H4 (cell line): ENCODE measurements at regions not wholly inside any gene's neighbourhood (a gene's known extent, or its start where the extent isn't known, plus 50 kb on each side); places are given as distances from the start of the nearest gene placed in this dataset.
"Not testable (repeated sequence)": the region's sequence is repeated elsewhere in the genome, so short reads cannot be mapped to it uniquely, and the experiment has no call there.

Source experiments
- DNase-seq: peaks from one replicate; pipeline ENCODE4 v3.0.0-alpha.2; 2015; ENCODE audit warnings: low spot score

DNA sequence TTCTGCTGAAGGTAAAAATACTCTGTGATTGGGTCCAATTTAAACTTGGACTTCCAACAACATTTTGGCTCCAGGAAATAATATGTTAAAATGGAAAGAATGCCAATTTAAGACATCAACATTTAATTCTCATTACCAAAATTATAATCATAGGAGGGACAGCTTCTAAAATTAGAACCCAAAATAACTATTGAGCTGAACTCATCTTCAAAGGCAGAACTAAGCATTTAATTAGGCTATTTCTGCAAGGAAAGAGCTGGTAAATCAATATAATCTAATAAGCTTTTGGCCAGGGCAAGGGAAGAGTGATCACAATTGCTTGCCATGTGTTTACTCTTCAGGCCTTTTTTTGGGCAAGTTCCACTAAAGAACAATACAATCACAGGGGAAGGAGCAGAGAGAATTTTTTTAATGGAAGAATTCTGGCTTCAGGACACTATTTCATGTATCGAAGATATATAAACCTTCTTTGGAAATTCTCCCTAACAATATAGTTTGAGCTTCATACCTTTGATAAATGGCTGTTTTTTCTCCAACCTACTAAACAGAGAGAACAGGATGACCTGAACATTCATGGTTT, 133.1 kb upstream of the PTBP2 start:
- no peak for DNase-seq

DNA sequence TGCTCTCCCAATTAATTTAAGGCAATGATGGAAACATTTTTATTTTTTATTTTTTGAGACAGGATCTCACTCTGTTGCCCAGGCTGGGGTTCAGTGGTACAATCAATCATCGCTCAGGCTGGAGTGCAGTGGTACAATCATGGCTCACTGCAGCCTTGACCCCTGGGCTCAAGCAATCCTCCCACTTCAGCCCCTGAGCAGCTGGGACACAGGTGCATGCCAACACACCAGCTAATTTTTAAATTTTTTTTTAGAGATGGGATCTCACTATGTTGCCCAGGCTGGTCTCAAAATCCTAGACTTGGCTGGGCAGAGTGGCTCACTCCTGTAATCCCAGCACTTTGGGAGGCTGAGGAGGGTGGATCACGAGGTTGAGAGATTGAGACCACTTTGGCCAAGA, 126.1 kb upstream of the PTBP2 start:
- not testable (repeated sequence) for DNase-seq

DNA sequence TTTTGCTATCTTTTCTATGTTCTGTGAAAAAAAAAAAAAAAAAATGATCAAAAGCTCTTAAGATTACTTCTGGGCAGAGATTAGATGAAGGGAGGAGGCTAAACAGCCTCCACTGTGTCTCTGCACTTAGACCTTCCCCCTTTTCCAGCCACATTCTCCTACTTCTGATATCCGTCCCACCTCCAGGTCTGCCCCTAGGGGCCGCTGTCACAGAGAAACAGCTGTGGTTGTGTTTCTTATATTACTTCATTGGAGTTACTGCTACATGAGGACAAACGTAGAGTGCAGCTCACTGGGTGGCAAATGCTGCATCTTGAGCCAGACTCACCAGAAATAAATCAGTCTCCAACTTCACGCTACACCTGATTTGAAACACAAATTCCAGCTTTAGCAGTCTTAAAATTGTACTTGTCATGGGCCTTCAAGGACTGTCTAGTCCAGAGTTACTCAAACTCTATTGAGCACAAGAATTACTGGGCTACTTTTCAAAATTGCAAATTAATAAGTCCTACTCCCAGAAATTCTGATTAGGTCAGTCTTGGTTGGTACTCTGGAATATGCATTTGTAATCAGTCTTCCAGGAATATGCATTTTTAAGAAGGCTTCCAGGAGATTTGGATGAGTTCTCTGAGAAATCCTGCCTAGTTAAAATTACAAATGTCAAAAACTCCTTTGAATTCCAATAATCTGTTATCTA, 125.2 kb upstream of the PTBP2 start:
- peak; percentile 21 for DNase-seq

DNA sequence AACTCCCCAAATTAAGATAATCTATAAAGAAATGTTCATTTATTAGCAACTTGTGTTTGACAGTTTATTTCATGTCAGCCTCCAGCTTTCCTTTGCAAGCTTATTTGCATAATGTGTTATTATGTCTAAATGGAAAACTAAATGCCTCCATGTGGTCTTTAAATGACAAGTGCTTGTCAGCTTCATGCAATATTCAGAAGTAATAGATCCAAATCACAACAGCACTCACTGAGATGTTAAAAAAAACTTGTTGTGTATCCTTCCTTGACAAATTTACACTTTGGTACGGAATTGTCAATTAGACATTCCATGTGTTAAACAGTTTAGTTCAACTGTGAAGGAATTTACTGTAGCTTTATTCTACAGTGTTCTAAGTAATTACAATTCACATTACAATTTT, 124.4 kb upstream of the PTBP2 start:
- no peak for DNase-seq

DNA sequence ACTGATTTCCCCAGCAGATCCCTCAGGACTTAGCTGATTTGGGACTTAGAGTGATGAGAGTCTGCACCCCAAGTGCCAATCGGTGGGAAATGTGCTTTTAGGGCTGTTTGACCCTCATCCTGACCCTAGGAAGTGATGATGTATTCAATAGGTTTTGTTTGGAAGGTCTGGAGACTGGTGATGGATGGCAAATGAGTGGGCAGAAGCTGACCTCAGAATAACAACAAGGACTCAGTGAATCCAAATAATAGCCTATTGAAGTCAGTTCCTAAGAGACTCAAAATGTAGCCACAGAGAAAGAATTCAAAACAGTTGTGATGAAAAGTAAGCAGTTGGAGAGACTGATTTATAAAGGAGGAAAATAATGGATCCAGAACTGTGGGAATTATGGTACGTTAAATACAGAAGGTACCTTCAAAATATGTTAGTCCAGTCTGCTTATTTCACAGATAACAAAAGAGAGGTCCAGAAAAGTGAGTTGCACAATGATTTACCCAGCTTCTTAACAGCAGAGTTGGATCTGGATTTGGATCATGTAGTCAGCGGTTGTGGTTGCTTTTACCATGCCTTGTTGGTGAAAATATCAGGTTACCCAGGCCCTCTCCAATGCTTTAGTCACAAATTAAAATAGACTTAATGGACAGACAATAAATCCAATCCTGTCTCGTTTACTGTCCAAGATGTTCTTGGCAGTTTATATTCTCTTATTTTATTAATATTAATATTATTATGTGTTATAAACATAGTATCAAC, 123.0 kb upstream of the PTBP2 start:
- DNase-seq: peak; percentile 4

DNA sequence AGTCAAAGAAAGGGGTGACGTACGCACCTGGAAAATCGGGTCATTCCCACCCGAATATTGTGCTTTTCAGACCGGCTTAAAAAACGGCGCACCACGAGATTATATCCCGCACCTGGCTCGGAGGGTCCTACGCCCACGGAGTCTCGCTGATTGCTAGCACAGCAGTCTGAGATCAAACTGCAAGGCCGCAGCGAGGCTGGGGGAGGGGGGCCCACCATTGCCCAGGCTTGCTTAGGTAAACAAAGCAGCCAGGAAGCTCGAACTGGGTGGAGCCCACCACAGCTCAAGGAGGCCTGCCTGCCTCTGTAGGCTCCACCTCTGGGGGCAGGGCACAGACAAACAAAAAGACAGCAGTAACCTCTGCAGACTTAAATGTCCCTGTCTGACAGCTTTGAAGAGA, 117.0 kb upstream of the PTBP2 start:
- not testable (repeated sequence) for DNase-seq

DNA sequence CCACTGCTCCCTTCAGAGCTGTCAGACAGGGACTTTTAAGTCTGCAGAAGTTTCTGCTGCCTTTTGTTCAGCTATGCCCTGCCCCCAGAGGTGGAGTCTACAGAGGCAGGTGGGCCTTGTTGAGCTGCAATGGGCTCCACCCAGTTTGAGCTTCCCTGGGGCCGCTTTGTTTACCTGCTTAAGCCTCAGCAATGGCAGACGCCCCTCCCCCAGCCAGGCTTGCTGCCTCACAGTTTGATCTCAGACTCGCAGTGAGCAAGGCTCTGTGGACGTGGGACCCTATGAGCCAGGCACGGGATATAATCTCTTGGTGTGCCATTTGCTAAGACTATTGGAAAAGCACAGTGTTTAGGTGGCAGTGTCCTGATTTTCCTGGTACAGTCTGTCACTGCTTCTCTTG, 104.2 kb upstream of the PTBP2 start:
- DNase-seq: not testable (repeated sequence)

DNA sequence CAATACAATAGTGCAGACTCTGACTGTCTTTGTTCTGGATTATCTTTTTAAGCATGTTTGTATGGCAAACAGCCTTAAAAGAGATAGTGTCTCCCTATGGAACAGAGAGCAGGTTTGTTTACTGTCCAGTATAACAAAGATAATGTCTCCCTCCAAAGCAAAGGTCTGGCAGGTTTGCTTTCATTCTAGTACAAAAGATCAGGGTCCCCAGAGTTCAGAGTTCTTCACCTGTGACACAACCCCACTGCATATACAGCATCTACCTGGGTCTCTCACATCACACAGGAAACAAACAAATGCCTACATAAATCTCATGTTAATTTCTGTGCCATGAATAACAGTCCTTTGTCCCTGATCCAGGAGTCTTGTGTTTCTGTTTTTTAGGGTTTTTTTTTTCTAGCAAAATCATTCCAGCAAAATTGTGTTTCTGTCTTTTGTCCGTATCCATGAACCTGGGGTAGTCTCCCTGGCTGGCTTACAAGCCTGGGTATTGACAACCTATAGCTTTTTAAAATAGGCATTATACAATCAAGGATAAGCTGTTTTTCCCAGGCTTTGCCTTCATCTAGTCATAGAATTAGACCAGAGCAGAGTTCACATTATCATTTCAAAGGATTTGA, 89.4 kb upstream of the PTBP2 start:
- no peak for DNase-seq

DNA sequence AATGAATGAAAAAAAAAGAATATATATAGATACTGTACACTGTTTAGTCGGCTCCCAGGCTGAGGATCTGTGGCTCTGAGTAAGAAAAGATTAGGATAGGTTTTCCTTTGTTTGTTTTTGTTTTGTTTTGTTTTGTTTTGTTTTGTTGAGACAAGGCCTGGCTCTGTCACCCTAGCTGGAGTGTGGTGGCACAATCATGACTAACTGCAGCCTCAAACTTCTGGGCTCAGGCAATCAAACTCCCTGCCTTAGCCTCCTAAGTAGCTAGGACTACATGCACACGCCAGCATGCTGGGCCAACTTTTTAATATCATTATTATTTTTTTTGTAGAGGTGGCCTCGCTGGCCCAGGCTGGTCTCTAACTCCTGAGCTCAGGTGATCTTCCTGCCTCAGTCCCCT, 87.9 kb upstream of the PTBP2 start:
- DNase-seq: peak; percentile 27

DNA sequence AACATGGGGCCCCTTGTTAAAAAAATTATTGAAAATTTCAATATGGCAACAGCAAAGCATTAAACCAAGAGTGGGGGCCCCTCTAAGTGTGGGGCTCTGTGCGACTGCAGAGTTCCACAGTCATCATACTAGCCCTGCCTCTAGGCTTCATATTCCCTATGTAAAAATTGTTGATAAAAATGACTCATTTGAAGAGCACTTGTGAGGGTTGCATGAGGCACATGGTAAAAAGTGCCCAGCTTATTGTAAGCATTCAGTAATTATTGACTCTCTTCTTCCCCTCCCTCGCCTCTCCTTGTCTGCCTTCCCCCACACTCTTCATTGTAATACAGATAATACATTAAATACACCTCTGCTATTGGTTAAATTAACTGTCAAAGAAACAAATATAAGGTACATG, 86.7 kb upstream of the PTBP2 start:
- no peak for DNase-seq

DNA sequence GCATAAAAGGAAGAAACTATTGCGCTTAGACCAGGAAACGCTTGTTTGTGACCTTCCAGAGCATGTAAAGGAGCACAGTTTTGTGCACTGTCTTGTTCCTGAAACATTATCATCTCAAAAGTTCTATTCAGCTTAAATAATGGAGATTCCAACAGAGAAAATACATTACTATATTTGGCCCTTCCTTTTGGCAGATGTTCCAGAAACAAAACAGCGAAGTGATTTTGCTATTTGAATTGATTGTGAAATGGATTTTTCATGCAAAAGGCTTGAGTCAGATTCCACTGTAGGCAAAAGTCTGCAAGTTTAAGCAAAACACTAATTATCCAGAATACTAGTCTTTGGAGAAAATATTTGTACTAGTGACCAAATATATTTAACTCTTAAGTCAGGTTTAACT, 80.3 kb upstream of the PTBP2 start:
- no peak for DNase-seq

DNA sequence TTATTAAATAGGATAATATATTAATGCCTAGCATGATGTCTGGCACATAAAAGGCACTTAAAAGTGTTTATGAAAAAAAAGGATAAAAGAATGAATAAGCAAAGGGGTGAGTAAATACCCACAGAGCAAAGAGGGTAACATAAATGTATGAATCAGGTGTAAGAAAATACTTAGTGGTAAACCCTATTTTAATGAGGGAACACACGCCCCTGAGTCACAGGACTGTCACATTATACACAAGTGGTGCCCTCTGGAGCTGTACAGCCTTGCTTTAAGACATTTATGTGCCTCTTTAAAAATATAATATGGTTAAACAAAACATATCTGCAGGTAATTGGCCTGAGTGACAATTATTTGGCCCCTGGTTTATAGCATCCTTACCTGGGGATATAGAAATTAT, 78.1 kb upstream of the PTBP2 start:
- DNase-seq: no peak

DNA sequence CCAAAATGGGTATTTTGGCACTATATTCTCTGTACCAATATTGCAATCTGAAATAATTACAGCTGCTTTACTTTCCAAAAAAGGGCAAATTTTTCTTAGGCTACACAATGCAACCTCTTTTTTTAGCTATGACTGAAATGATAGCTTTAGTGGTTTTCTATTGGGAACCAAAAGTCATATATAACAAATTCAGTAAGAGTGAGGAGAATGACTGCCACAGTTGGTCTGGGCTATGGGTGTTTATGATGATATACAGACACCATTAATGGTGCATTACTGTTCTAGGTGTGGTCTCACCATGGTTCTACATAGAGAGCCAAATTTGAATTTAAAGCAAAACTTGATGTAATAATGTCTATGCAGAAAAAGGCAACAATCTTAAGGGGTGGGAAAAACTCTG, 72.3 kb upstream of the PTBP2 start:
- no peak for DNase-seq

DNA sequence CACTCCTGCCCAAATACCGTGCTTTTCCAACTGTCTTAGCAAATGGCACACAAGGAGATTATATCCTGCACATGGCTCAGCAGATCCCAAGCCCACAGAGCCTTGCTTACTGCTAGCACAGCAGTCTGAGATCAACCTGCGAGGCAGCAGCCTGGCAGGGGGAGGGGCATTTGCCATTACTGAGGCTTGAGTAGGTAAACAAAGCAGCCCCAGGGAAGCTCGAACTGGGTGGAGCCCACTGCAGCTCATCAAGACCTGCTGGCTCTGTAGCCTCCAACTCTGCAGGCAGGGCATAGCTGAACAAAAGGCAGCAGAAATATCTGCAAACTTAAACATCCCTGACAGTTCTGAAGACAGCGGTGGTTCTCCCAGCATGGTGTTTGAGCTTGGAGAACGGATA, 70.1 kb upstream of the PTBP2 start:
- DNase-seq: no peak

DNA sequence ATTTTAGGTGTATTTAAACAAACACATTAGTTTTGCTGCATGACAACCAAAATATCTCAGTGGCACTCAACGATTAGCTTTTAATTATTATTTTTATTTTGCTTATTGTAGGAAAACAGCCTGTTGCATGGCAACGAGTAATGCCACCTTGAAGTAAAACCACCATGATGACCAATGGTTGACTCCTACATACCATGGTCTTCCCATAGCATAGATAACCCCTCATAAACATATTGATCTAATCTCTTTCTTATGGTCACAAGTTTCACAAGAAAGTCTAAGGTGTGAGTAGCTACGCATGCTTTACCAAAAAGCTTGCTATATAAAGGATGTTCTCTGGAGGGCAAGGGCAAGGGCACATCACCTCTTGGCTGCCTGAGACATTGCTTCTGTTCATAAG, 61.5 kb upstream of the PTBP2 start:
- DNase-seq: no peak

DNA sequence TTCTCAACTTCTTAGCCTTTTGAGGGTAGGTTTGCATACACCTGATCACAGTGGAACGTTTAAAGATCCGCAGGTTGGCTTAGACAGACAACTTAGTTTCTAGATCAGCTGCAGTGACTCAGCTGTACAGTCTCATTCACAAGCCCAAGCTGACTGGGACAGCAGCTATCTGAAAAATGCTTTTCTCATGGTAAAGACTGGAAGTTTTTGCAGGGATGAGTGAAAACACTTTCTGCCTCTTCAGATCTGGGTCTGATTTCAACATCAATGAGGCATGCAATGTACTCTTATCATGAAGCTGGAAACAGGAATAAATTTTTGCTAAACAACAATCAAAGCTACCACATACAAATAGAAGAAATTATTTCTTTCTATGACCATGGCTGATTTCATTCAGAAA, 61.1 kb upstream of the PTBP2 start:
- DNase-seq: no peak
